HG03039 (cell line): ENCODE measurements at regions not wholly inside any gene's neighbourhood (a gene's known extent, or its start where the extent isn't known, plus 50 kb on each side); places are given as distances from the start of the nearest gene placed in this dataset.

Source experiments
- ATAC-seq: cut with Tn5 transposase; IDR thresholded peaks from one replicate; pipeline ENCODE4 v1.9.1; 2021; ENCODE audit warnings: mild to moderate bottlenecking, moderate library complexity; ENCODE audit not compliant: unreplicated experiment

GRCh38 chr5:97658116-97658900, 475.3 kb upstream of the RIOK2 start:
- ATAC-seq, result no peak

DNA sequence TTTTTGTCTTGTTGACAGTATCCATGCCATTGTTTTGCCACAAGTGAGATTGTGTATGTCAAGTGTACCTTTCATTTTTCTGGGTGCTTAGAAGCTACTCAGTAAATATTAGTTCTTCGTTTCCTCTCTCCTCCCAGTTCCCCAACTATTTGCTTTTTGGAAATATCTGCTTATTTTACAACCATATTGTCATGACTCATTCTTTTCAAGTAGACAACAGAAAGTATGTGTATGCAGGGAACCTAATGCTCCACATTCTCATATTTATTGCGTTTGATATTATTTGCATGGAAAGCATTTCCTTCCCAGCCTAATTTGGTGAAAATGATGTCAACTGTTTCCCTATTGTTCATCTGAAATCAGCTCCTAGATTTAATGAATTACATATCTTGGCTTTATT, 483.7 kb upstream of the RIOK2 start:
- no peak for ATAC-seq

- no peak for ATAC-seq
Measured at GRCh38 chr5:97670447-97670846, 487.4 kb upstream of the RIOK2 start.

- ATAC-seq, result no peak
Measured at GRCh38 chr5:97676608-97677007, 493.6 kb upstream of the RIOK2 start.

DNA sequence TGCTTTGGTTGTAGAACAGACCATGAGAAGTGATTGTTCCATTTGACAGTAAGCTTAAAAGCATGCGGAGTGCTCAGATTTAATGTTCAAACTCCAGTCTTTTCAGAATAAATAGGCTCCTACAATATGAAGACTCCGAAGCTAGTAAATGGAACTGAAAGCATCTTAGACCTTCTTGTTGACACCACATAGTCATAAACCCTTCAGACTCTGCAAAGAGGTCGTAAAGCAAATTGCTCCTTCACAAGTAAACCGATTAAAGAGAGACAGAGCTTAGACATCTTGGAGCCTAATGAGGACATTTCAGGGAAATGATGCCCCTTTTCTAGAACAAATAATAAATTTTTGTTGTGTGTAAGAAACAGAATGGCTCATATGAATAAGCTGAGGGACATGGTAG, 511.0 kb upstream of the RIOK2 start:
- ATAC-seq, result no peak

DNA sequence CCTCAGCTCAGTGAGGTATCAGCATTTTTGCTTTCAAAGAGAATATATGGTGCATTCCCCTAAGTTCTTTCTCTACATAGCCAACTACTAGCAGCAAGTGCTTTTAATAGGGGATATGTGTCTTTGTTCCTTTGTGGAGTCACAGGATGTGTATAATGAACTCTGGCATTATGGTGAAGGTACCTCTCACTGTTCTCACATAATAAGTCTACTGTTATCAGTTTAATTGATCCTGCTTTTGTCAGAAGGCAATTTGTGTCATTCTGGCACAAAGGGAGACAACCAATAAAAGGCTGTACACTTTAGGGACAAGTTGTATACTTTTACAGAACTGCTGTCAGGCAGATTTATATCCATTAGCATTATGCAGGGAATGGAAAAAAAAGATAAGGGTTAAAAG, 531.4 kb upstream of the RIOK2 start:
- ATAC-seq, result no peak

GRCh38 chr5:97726106-97726505, 543.1 kb upstream of the RIOK2 start:
- no peak for ATAC-seq

GRCh38 chr5:97728920-97729319, 545.9 kb upstream of the RIOK2 start:
- ATAC-seq, result no peak

DNA sequence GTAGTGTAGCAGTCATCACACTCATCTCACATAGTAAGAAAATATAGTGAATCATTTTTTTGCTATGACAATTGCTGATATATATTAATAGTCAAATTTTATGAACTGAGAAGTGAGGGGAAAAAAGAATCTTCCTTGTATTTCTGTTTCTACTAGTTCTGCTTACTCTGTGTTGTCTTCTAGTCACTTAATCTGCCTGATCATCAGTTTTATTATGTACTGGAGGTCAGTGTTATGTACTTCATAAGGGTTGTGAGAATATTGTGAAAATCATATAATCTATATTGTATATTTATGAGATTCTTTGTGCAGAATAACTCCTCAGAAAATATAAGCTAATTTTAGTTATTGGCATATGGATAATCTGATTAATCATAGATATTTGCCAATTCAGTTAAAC, 546.9 kb upstream of the RIOK2 start:
- no peak for ATAC-seq

DNA sequence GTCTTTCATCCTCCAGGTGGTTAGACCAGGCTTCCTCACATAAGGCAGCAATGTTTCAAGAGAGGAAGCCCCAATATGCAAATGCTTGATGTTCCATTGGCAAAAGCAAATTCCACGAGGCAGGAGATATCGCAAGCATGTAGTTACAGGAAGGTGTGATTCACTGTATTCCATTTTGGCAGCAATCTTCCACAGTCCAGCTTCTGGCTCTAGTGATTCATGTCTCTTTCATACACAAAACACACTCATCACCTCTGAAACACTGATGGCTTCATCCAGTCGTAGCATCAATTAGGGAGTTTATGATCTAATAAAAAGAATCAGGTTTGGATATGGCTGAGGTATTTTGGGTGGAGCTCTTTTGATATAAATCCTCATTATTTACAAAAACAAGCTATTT, 552.2 kb upstream of the RIOK2 start:
- ATAC-seq, result no peak

DNA sequence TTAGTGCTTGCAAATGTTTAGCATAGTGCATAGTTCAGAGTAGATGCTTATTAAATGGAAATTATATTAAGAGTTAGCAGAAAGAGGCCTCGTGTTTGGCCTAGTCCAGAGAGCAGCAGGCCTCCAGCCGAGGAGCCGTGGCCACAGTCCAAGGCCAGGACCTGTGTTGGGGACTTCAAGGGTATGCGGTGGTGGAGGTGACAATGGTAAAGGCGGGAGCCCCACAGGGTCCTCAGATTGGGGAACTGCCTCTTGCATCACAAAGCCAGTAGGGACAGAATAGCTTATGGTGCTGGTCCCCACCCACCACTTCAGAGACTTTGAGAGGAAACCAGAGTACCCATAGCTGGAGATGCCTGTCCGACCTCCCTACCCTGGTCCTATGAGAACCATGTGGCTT, 554.6 kb upstream of the RIOK2 start:
- ATAC-seq, result no peak

DNA sequence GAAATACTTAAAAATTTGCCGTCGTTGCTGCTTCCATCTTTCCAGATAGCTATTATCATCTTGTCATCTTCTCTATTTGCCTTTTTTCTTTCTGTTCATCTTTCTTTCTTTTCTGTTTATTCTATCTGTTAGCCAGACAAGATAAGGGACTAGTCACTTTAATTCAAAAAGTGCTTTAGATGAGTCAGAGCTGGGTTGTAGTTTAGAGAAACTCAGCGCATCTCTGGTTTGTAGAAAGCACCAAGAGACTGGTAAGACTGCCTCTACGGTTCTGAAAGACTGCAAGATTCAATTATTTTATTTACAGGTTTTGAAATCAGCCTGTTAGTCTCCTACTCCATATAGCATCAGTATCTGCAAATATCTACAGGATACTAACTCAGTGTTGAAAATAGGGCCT, 562.8 kb upstream of the RIOK2 start:
- ATAC-seq, result no peak

DNA sequence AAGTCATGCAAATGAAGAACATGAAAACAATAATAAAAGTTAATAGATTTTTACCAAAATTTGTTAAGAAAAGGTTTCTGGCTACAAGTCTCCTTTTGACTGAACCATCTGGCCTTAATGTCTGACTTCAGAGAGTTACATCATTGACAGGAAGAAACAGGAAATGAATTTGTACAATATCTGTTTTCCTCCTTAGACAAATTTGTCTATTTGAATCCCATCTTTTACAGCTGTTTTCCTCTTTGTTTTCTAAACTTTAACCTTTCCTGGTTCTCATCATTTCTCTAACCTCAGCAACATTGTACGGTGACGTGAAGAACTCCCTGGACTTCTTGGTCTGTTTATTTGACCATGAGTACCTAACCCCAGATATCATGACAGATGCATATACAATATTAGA, 567.5 kb upstream of the RIOK2 start:
- no peak for ATAC-seq

GRCh38 chr5:97751540-97751939, 568.5 kb upstream of the RIOK2 start:
- ATAC-seq, result no peak

GRCh38 chr5:97752871-97753270, 569.8 kb upstream of the RIOK2 start:
- ATAC-seq, result no peak

DNA sequence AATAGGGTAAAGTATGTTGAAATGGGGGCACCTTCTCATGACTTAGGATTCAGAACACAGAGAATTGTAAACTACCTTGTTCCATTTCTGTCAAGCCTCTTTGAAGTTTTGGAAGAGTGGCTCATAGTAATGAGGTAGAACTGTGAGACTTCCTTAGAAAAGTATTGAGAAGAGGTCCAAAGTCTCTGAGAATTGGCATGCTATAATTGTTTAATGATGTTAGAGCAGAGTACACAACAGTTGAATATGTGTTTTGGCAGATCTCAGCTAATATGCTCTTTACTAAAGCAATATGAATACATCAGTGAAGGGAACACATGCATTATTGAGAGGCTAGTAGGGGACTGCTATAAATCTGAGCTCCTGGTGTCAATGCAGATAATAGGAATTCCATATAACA, 579.4 kb upstream of the RIOK2 start:
- no peak for ATAC-seq

- no peak for ATAC-seq
Measured at GRCh38 chr5:97764700-97765099, 581.7 kb upstream of the RIOK2 start.

DNA sequence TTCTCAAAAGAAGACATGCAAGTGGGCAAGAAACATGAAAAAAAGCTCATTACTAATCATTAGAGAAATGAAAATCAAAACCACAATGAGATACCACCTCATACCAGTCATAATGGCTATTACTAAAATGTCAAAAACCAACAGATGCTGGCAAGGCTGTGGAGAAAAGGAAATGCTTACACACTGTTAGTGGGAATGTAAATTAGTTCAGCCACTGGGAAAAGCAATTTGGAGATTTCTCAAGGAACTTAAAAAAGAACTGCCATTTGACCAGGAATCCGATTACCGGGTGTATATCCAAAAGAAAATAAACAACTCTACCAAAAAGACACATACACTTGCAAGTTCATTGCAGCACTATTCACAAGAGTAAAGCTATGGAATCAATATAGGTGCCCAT, 595.4 kb upstream of the RIOK2 start:
- no peak for ATAC-seq

GRCh38 chr5:97788369-97788768, 605.3 kb upstream of the RIOK2 start:
- no peak for ATAC-seq

DNA sequence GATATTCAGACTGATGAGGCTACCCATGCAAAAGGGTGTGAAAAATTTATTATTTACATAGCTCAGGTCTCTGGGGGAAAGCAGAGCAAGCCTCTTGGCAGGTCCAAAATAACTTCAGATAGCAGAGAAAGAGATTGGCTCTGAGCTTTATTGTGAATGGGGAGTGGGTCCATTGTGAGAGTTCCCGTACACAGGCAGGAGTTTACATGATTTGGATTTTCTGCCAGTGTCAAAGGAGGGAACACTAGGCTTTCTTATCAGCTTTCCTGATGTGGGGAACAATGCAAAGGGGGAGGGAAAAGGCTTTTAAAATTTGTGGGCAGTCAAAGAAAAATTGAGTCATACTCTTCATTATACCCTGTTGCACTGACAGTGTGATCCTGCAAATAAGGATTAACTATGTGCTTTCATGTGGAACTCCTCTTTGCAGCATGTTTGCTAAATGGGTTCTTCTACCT, 615.0 kb upstream of the RIOK2 start:
- no peak for ATAC-seq

- ATAC-seq, result no peak
Measured at GRCh38 chr5:97801461-97801860, 618.4 kb upstream of the RIOK2 start.

GRCh38 chr5:97820138-97820537, 637.1 kb upstream of the RIOK2 start:
- ATAC-seq, result no peak

GRCh38 chr5:97832645-97833296, 649.7 kb upstream of the RIOK2 start:
- no peak for ATAC-seq
